Endothelial cell of umbilical vein (primary cell): ENCODE measurements at regions not wholly inside any gene's neighbourhood (a gene's known extent, or its start where the extent isn't known, plus 50 kb on each side); places are given as distances from the start of the nearest gene placed in this dataset.

ENCODE experiments used
- BruUV-seq: library from RNA; stranded (reverse); fragments of 400-500 nt; replicated peaks from 2 replicates; lab custom pipeline; 2021; lab: Mats Ljungman, UMichigan
- CTCF ChIA-PET: fragments of 300-600, 350-600 bp; sonication (Branson Sonifier 250); formaldehyde crosslinking; loops from one replicate; lab custom pipeline; 2021; ENCODE audit warnings: antibody characterized with exemption, inconsistent platforms; lab: Charles Lee
- POLR2A ChIA-PET: fragments of 300-600, 350-600 bp; sonication (Branson Sonifier 250); formaldehyde crosslinking; loops from one replicate; lab custom pipeline; 2021; ENCODE audit warnings: antibody characterized with exemption, inconsistent platforms; lab: Charles Lee
- DNase-seq: peaks from one replicate; pipeline ENCODE4 v3.0.0-alpha.2; 2011; ENCODE audit warnings: low read depth, low spot score
- FAIRE-seq: peaks from 2 replicates; lab custom pipeline; 2011; peaks lifted over from hg19 to GRCh38; lab: Jason Lieb, UNC
- H2AFZ ChIP-seq: 2 replicates; pipeline ENCODE4 v1.6.0; 2012; ENCODE audit warnings: low read depth, low read length, control low read depth, inconsistent platforms
- H3K27ac ChIP-seq: 2 replicates; pipeline ENCODE4 v1.5.1; 2011; ENCODE audit warnings: low read depth, mild to moderate bottlenecking, control low read depth, low read length, moderate library complexity; ENCODE audit not compliant: insufficient read depth
- H3K27me3 ChIP-seq, 2 experiments: 2 replicates each; pipeline versions ENCODE4 v1.6.0 to v1.6.1; 2011; ENCODE audit warnings: low read length in 2 of 2, mixed read lengths in 1 of 2; ENCODE audit not compliant: control insufficient read depth in 2 of 2, insufficient read depth in 2 of 2
- H3K36me3 ChIP-seq, 2 experiments: 2 replicates in 1 of 2; 3 replicates in 1 of 2; pipeline ENCODE4 v1.5.1; 2011; ENCODE audit warnings: low read length in 2 of 2, mild to moderate bottlenecking in 1 of 2, moderate library complexity in 1 of 2; ENCODE audit not compliant: control insufficient read depth in 2 of 2, insufficient read depth in 2 of 2; ENCODE audit errors: extremely low read depth in 1 of 2
- H3K4me1 ChIP-seq: 3 replicates; pipeline ENCODE4 v1.5.1; 2011; ENCODE audit warnings: mild to moderate bottlenecking, low read length; ENCODE audit not compliant: control insufficient read depth, insufficient read depth; ENCODE audit errors: extremely low read depth
- H3K4me2 ChIP-seq: 2 replicates; pipeline ENCODE4 v1.6.1; 2011; ENCODE audit warnings: low read length, control low read depth, mixed read lengths; ENCODE audit not compliant: insufficient read depth
- H3K4me3 ChIP-seq, 3 experiments: fragments of 200-600 bp in 1 of 3; sonication (generic), shearing (Covaris generic) in 1 of 3; replicated peaks in 1 of 3; 2 replicates each; pipeline ENCODE4 v1.5.1; 2011 to 2016; ENCODE audit warnings: control low read depth in 3 of 3, low read length in 3 of 3, mild to moderate bottlenecking in 2 of 3, inconsistent platforms in 1 of 3, low read depth in 1 of 3, moderate library complexity in 1 of 3; ENCODE audit not compliant: insufficient read depth in 1 of 3
- H3K79me2 ChIP-seq: 2 replicates; pipeline ENCODE4 v1.6.0; 2012; ENCODE audit warnings: low read length, inconsistent platforms; ENCODE audit not compliant: control insufficient read depth, insufficient read depth
- H3K9ac ChIP-seq: replicated peaks from 2 replicates; pipeline ENCODE3; 2011; ENCODE audit warnings: low read length, control low read depth; ENCODE audit not compliant: insufficient read depth; ENCODE audit errors: extremely low read depth
- H3K9me1 ChIP-seq: replicated peaks from 3 replicates; pipeline ENCODE4 v1.6.0; 2011; ENCODE audit warnings: mild to moderate bottlenecking, low read length; ENCODE audit not compliant: control insufficient read depth, insufficient read depth; ENCODE audit errors: extremely low read depth
- H3K9me3 ChIP-seq: replicated peaks from 2 replicates; pipeline ENCODE4 v1.5.1; 2012; ENCODE audit warnings: low read length, inconsistent platforms; ENCODE audit not compliant: control insufficient read depth, insufficient read depth
- H4K20me1 ChIP-seq: replicated peaks from 2 replicates; pipeline ENCODE3; 2011; ENCODE audit warnings: mild to moderate bottlenecking, low read length; ENCODE audit not compliant: control insufficient read depth, insufficient read depth; ENCODE audit errors: extremely low read depth
- CTCF ChIP-seq, 2 donors: IDR thresholded peaks; 1 replicate in 1 of 2; 2 replicates in 1 of 2; pipeline ENCODE4 v1.5.1; 2011; ENCODE audit warnings: low read length in 2 of 2, mild to moderate bottlenecking in 2 of 2, moderate library complexity in 2 of 2, control low read depth in 1 of 2, inconsistent platforms in 1 of 2, low read depth in 1 of 2; ENCODE audit not compliant: insufficient read depth in 1 of 2; ENCODE audit errors: extremely low read depth in 1 of 2
- EZH2 ChIP-seq: IDR thresholded peaks from 2 replicates; pipeline ENCODE4 v1.6.1; 2012; ENCODE audit warnings: borderline replicate concordance, low read depth, mild to moderate bottlenecking, moderate library complexity, low read length, inconsistent platforms; ENCODE audit not compliant: severe bottlenecking
- FOS ChIP-seq: IDR thresholded peaks from 2 replicates; pipeline ENCODE4 v1.6.1; 2011; ENCODE audit warnings: mild to moderate bottlenecking, low read length, moderate library complexity, borderline replicate concordance; ENCODE audit not compliant: insufficient read depth
- GATA2 ChIP-seq: IDR thresholded peaks from 2 replicates; pipeline ENCODE4 v1.7.0; 2011; ENCODE audit warnings: low read depth, mild to moderate bottlenecking, moderate library complexity, mixed read lengths, low read length; ENCODE audit not compliant: insufficient read length, insufficient read depth
- JUN ChIP-seq: IDR thresholded peaks from 2 replicates; pipeline ENCODE4 v1.6.1; 2011; ENCODE audit warnings: borderline replicate concordance, low read depth; ENCODE audit not compliant: insufficient read length, insufficient read depth
- MAX ChIP-seq: IDR thresholded peaks from 2 replicates; pipeline ENCODE4 v1.6.1; 2011; ENCODE audit not compliant: insufficient read depth, insufficient read length
- MYC ChIP-seq: IDR thresholded peaks from one replicate; pipeline ENCODE4 v1.6.1; 2011; ENCODE audit warnings: mild to moderate bottlenecking, low read depth, low read length
- POLR2A ChIP-seq: IDR thresholded peaks from 2 replicates; pipeline ENCODE4 v1.6.1; 2012; ENCODE audit warnings: low read depth, mild to moderate bottlenecking, control low read depth, low read length
- POLR2AphosphoS5 ChIP-seq: IDR thresholded peaks from 2 replicates; pipeline ENCODE4 v1.6.1; 2012; ENCODE audit warnings: low read depth, mild to moderate bottlenecking, control low read depth, low read length, moderate library complexity; ENCODE audit not compliant: insufficient read depth
- dilution Hi-C: fragments of 300-500 bp; cut with MboI; formaldehyde crosslinking; loops from one replicate; pipeline ENCODE4 v1.15.0; 2019; ENCODE audit warnings: low sequenced_read_pairs; ENCODE audit not compliant: extremely low pct_ligation_motif_present
- intact Hi-C: fragments of 100-400 bp; cut with micrococcal nuclease; formaldehyde crosslinking; loops from one replicate; pipeline ENCODE4 v1.10.0; 2022

- H3K9ac ChIP-seq = no peak overlapping the region
- H3K36me3 ChIP-seq = no peaks in the 10 kb centered on the region
- H3K79me2 ChIP-seq = no peaks in the 10 kb centered on the region
- DNase-seq (no peak), FAIRE-seq (no peak)
- intact Hi-C loops = loop anchor here (10.0 kb wide), 1 partner anchor 392 kb away; the partner anchor contains the start of gene FANCL
- H3K4me1 ChIP-seq = peaks cover 44% of the 10 kb centered on the region
- ChIA-PET CTCF (interaction anchor here (3.5 kb wide), 1 partner anchor 44 kb away, joined by 21 read pairs; no protein-coding TSS in a partner anchor), POLR2A (no interaction called here)
- no peaks in the 10 kb centered on the region for H3K27me3 ChIP-seq
- H3K9me1 ChIP-seq = no peaks in the 10 kb centered on the region
- H3K4me3 ChIP-seq = no peak overlapping the region
- H2AFZ ChIP-seq = no peak overlapping the region
- no TSS peak for BruUV-seq
- no peak overlapping the region for H3K27ac ChIP-seq
- no peak for TF ChIP-seq JUN
- TF ChIP-seq EZH2 = no peak
- no peak for TF ChIP-seq FOS
- TF ChIP-seq MAX = no peak
- no peak for TF ChIP-seq GATA2
- TF ChIP-seq MYC = no peak
- TF ChIP-seq CTCF (IDR thresholded peaks at IDR 0.05; ENCODE audit: extremely low read depth in 1 of 2, insufficient read depth in 1 of 2, low read depth in 1 of 2, low read length in 2 of 2) = no peak
- no peak for TF ChIP-seq POLR2A
- TF ChIP-seq POLR2AphosphoS5 = no peak
- H3K4me2 ChIP-seq = no peak overlapping the region
- no peaks in the 10 kb centered on the region for H3K9me3 ChIP-seq
- no peaks in the 10 kb centered on the region for H4K20me1 ChIP-seq
- dilution Hi-C loops = no loop called here
Measured at GRCh38 chr2:58636872-58637271, 395.7 kb upstream of the FANCL start.
